Stimulated activated CD4-positive, alpha-beta T cell treated with anti-CD3 and anti-CD28 coated beads, Interleukin-12 subunit alpha, Interleukin-12 subunit beta, amount 100 ng/mL, for 4 hours (primary cell): ENCODE measurements at regions not wholly inside any gene's neighbourhood (a gene's known extent, or its start where the extent isn't known, plus 50 kb on each side); places are given as distances from the start of the nearest gene placed in this dataset.
"Not testable (repeated sequence)": the region's sequence is repeated elsewhere in the genome, so short reads cannot be mapped to it uniquely, and the experiment has no call there.

Source experiments
- DNase-seq: peaks from one replicate; pipeline ENCODE4 v3.0.0-alpha.2; 2020

DNA sequence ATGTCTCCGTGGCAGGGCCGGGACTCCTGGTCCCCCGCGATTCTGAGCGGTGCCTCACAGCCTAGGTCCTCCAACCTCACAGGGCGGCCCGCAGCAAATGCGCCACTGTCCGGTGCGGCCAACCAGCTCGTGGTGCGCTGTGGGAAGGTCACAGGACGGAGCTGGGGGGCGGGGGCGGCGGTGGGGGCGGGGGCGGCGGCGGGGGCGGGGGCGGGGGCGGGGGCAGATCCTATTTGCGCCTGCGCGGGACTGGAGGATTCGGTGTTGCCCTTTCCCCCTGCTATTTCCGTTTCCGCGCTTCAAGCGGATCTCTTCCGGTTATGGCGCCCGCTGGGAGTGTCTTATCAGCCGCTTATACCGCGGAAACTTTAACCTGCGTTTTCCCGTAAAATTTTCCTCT is 106.7 kb upstream of the SNRPN start:
- DNase-seq, result no peak

DNA sequence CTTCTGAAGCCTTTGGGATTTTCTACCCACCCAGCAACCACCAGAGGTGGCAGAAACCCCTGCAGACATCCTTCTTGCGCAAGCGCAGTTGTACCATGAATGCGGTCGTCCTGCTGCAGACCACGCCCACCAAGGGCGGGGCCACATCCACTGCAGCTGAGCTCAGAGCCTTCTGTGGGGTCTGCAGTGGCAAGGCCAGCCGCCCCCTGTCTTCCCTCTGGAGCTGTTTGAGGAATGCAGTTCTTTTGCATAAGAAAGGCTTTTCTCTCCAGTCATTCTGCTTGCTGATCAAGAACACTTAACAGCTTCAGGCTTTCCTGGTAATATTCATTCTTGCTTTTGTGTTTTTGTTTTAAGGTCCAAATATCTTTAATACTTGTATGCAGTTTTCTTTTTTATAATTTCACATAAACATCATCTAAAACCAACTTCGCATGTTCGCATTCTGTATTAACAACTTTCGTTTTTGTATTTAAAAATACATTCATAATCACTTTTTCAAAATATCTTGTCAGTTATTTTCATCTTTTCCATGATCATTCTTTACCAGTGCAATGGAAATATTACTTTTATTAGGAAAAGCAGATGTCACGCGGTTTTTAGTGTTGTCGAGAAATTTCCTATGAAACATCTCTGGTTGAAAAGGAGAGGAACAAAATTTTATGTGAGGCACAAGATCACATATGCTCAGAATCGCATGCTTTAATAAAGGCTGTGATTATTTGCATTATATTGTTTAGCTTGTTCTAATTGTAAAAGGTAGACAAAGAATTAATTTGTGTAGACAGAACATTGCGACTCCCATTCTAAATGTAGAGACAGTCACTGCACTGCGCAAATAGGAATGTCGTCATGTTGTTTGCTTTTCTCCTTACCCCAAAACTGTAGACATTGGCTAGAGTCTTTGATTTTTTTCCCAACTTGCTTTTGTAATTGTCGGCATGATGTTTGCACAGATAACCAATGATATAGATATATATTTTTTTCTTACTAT is 98.1 kb upstream of the SNRPN start:
- DNase-seq, result no peak

DNA sequence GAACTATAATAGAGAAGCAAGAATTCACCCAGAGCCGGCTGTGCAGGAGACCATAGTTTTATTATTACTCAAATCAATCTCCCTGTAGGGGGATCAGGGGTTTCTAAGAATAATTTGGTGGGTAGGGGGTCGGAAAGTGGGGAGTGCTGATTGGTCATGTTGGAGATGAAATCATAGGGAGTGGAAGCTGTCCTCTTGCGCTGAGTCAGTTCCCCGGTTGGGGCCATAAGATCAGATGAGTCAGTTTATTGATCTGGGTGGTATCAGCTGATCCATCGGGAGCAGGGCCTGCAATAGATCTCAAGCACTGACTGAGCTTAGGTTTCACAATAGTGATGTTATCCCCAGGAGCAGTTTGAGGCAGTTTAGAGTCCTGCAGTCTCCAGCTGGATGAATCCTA is 97.0 kb upstream of the SNRPN start:
- no peak for DNase-seq

DNA sequence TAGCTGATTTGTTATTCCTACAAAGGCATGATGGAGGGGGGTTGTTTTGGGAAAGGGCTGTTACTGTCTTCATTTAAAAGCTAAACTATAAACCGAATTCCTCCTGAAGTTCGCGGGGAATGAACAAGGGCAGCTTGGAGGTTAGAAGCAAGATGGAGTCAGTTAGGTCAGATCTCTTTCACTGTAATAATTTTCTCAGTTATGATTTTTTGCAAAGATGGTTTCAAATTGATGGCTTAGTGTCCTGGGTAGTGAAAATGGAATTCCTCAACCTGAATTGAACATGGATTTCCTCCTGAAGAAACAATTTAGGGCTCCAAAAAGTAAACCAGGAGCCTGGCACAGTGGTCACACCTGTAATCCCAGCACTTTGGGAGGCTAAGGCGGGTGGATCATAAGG is 96.6 kb upstream of the SNRPN start:
- DNase-seq, result not testable (repeated sequence)

DNA sequence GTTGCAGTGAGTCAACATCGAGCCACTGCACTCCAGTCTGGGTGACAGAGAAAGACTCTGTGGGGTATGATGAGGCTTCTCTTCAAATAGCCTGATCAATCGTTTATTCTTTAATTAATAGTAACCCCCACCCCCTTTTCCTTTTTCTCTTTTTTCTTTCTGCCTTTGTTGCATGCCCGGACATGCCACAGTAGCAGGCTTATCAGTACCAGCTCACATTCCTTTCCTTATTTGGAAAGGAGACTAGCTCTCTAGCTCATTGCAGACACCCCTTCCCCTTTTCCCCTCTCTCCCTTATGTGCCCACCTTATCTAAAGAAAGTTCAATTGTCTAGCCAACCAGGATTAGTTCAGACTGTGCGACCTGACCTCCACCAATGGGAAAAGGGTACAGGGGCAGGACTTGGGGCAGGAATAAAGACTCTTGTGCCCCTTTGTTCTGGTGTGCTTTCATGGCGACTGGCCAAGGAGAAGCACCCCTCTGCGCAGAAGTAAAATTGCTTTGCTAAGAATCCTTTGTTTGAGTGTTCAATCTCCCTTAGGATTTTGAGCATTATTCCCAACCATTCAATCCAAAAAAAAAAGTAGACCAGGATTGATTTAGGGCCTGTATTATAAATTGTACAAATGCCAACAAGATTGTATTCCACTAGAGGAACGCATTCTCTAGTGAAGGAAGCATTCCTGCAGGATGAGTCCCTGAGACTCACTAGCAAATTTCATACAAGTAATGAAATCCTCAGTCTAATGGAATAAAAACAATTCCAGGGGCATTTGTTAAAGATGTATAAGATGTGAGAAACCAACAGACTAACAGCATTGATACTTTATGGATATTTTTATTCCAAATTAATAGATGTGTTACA is 95.8 kb upstream of the SNRPN start:
- no peak for DNase-seq

DNA sequence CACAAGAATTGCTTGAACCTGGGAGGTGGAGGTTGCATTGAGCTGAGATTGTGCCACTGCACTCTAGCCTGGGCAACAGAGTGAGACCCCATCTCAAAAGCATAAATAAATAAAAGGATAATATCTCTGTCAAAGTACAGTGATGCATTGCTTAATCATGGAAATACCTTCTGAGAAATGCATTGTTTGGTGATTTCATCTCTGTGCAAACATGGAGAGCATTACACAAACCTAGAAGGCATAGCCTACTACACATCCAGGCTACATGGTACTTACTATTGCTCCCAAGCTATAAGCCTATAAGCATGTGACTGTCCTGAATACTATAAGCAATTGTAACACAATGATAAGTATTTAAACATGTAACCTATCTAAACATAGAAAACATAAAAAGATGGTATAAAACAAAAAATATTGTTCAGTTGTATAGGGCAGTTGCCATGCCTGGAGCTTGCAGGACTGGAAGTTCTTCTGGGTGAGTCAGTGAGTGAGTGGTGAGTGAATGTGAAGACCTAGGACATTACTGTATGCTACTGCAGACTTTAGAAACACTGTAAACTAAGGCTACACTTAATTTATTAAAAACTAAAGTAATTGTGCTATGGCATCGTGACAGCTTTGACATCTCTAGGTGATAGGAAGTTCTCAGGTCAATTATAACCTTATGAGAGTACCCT is 93.6 kb upstream of the SNRPN start:
- no peak for DNase-seq

DNA sequence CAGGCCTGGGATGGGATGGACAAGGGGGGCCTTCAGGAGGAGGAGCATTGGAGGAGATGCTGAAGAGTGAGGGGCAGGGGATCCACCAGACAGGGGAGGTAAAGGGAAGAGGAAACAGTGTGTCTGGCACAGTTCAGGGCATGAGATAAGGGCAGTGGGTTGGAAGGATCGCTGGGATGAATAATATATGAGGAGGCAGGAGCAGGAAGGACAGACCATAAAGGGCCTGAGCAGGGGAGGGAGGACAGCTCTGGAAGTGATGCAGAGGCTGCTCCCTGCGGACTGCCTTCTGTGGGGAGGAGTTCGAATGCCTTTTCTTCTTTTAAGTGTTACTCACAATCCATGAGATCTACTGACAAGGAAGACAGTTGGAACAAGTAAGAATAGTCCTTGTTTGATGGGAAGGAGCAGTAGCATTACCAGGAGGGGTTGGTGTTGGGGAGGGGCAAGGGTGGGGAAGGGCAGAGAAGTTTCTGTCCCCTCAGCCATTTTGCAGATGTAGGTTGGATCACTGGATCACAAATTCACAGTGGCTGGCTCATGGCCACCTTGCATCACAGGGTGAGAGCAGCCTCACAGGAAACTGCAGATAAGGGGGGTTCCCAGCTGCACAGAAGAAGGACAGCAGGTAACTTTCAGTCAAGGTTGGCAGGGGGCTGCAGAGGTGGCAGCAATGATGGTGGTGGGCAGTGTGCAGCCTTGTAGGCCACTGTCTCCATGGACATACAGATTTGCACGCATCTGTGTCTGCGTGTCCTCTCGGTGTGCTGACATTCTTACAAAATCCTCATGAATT is 91.9 kb upstream of the SNRPN start:
- no peak for DNase-seq

DNA sequence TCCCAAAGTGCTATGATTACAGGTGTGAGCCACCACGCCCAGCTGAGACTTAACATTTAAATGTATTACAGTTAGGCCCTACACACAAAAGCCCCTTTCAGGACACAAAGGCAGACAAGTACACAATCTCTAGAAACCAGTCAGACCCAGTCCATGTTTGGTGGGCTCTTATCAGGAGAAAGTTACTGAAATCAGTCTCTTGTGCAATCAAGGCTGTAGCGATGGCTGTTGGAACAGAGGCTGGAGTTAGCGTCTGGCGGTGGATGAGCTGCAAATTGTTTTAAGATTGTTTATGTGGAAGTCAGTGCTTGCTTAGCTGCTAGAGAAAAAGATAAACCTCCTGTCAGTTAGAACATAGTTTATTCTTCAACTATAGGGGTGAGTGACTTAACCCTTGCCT is 89.5 kb upstream of the SNRPN start:
- no peak for DNase-seq

DNA sequence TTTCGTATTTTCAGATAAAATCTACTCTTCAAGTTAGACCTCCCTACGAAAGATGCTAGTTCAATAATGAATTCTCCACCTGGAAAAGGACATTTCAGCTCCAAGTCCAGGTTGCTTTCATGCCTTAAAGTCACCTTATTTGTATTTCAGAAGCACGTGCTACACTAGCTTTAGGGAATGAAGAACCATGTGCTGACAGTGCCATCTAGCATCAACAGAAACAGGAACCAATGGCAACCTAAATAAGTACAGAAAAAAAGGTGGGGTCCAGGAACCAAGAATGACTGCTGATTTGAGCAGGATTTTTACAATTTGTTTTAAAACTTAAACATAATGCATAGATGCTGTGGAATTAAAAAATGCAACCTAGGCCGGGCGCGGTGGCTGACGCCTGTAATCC is 77.6 kb upstream of the SNRPN start:
- no peak for DNase-seq

DNA sequence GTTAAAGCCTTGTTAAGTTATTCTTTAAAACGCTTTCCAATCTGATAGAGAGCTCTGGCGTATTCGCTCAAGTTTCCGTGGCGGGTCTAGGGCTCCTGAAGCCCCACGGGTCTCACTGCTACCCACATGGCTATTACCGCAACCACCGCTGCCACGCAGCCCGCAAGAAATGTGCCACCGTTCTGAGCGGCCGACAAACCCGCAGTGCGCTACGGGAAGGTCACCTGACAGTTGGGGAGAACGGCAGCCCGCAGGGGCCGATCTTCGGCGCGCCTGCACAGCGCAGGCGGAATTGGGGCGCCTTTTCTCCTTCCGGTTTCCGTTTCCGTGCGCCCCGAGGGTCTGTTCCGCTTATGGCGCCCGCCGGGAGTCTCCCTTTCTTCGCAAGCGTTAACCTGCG is 76.6 kb upstream of the SNRPN start:
- no peak for DNase-seq

DNA sequence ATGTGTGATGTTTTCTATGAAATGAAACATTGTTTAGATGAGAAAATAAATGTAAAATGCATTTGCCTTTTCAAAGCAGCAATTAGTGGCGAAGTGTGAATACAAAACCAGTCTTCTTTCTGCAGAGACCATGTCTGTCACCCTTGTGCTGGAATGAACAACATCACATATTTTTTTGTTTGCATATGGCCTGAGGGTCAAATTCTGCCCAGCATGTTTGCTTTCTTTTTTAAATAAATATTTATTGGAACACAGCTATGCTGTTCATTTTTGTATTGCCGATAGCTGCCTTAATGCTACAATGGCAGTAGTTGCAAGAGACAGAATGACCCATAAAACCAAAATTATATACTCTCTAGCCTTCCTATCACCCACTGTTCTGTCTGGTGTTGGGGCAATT is 75.3 kb upstream of the SNRPN start:
- DNase-seq, result no peak

DNA sequence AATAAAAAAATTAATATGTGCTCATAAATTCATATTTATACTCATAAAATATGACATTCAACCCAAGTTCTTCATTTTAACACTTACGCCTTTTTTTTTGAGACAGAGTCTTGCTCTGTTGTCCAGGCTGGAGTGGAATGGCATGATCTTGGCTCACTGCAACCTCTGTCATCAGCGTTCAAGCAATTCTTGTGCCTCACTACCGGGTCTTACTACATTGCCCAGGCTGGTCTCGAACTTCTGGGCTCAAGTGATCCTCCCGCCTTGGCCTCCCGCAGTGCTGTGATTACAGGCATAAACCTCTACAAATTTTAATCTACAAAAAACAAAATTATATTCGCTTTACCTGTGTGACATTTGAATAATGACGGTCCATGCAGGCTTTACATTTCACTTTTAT is 74.1 kb upstream of the SNRPN start:
- DNase-seq, result no peak

DNA sequence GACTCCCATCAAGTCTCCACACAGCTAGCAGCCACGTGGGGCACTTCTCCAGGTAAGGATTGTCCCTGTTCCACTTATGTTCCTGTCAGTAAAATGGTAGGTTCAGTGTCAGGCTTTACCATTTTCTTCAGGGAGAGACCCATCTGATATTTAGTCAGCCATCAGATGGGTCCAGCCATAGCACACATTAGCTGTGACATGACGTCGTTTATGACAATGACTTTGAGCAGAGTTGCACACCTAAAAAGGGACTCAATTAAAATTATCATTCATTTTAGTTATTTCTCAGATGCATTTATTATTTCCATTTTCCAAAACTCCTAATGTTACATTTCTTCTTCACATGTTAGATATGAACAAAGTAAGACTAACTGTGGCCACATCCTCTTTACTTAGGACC is 68.2 kb upstream of the SNRPN start:
- no peak for DNase-seq

DNA sequence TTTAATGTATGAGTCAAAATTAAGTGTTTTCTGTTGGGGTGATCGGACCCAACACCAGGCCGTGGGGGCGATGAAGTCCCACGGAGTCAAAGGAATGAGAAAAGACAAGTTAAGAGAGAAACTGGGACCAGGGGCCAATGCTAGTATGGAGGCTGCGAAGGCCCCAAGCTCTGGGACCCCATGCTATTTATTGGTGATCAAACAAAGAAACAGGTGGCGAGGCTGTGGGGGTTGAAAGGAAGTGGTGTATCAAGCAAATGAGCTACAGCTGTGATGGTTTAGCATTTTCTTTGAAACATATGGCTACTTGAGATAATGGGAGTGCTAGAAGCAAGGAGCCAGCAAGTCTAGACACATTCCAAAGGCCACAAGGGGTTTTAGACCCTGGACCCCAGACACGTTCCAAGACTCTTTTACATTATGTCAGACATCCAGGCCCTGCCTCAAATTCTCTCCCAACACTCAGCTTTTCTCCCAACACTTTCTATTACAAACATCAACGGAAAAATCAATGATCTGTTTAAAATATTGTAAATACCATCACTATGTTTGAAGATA is 56.0 kb upstream of the SNRPN start:
- no peak for DNase-seq

DNA sequence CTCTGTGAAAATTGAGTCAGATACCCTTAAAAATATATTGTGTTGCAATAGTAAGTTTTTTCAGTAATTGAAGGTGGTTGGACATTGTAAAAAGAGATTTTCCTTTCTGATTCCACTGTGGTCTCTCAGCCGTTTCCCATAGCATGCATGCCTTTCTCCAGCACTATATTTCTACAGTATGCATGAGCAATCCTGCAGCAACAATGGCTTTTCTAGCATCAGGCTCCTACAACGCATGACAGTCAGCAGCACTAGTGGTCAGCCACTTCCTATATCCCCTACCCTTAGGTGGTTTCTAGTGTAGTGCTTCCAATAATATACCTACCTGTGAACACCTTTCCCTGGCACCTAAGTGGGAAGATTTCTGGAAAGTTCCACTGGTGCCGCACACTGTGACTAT is 55.4 kb upstream of the SNRPN start:
- no peak for DNase-seq

DNA sequence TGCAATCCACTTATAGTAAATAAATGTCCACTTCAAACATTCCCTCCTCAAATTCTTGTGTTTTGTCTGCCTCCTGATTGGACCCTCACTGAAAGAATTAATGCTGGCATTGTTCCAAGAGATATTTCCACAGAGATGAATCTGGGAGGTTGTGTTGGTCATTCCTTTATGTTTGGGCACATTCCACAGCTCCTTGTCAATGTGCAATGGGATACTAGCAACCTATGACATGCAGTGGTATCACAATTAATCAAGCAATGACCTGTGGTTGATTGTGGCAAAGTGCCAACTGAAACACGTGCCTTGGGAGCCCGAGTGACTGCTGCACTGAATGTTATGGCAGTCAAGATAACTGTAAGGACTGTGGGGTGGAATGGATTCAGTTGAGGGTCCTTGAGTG is 55.0 kb upstream of the SNRPN start:
- no peak for DNase-seq

DNA sequence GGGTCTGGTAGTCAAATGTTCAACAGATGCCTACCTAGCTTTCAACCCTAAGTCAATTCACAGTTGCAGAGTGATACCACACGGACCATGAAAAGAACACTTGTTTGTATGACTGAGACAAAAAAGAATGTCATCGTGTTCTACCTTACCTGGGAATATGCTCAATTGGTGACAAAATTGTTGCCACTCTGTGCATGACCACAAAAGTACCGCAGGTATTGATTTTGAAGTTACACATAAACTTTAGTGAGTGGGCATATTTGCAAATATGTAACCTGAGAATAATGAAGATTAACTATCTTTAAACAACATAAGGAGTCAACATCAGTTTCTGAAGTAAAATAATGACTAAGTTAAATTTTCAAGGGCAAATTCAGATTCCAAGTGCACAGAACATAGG is 53.4 kb upstream of the SNRPN start:
- no peak for DNase-seq
